ENCODE measurements at regions not wholly inside any gene's neighbourhood (a gene's known extent, or its start where the extent isn't known, plus 50 kb on each side); places are given as distances from the start of the nearest gene placed in this dataset.

GRCh38 chr11:122355968-122356367, 240.0 kb upstream of the BLID start:
- DNase-seq (ENCODE audit: low read depth in 4 of 4, low spot score in 3 of 4), result no peak

GRCh38 chr11:122354025-122354697, 238.1 kb upstream of the BLID start:
- DNase-seq (ENCODE audit: low read depth in 4 of 4, low spot score in 3 of 4), result no peak

GRCh38 chr11:122353561-122353960, 237.5 kb upstream of the BLID start:
- DNase-seq (ENCODE audit: low read depth in 4 of 4, low spot score in 3 of 4), result no peak

- DNase-seq (ENCODE audit: low read depth in 4 of 4, low spot score in 3 of 4), result no peak
Observed at GRCh38 chr11:122348659-122349409, 232.8 kb upstream of the BLID start.

- no peak for DNase-seq (ENCODE audit: low read depth in 4 of 4, low spot score in 3 of 4)
Observed at GRCh38 chr11:122346006-122346405, 230.0 kb upstream of the BLID start.

- no peak for DNase-seq (ENCODE audit: low read depth in 4 of 4, low spot score in 3 of 4)
Observed at GRCh38 chr11:122345586-122345985, 229.6 kb upstream of the BLID start.

- no peak for DNase-seq (ENCODE audit: low read depth in 4 of 4, low spot score in 3 of 4)
Observed at GRCh38 chr11:122344215-122344614, 228.2 kb upstream of the BLID start.

GRCh38 chr11:122343210-122343609, 227.2 kb upstream of the BLID start:
- DNase-seq (ENCODE audit: low read depth in 4 of 4, low spot score in 3 of 4), result no peak

GRCh38 chr11:122342089-122342744, 226.2 kb upstream of the BLID start:
- DNase-seq (ENCODE audit: low read depth in 4 of 4, low spot score in 3 of 4), result no peak

- no peak for DNase-seq (ENCODE audit: low read depth in 4 of 4, low spot score in 3 of 4)
Observed at GRCh38 chr11:122341477-122341876, 225.5 kb upstream of the BLID start.

GRCh38 chr11:122340607-122341290, 224.7 kb upstream of the BLID start:
- no peak for DNase-seq (ENCODE audit: low read depth in 4 of 4, low spot score in 3 of 4)

GRCh38 chr11:122339436-122340060, 223.5 kb upstream of the BLID start:
- DNase-seq (ENCODE audit: low read depth in 4 of 4, low spot score in 3 of 4), result no peak

- DNase-seq (ENCODE audit: low read depth in 4 of 4, low spot score in 3 of 4), result no peak
Observed at GRCh38 chr11:122337704-122338103, 221.7 kb upstream of the BLID start.

- no peak for DNase-seq (ENCODE audit: low read depth in 4 of 4, low spot score in 3 of 4)
Observed at GRCh38 chr11:122337241-122337640, 221.2 kb upstream of the BLID start.

GRCh38 chr11:122336706-122337105, 220.7 kb upstream of the BLID start:
- no peak for DNase-seq (ENCODE audit: low read depth in 4 of 4, low spot score in 3 of 4)

GRCh38 chr11:122334546-122335339, 218.7 kb upstream of the BLID start:
- no peak for DNase-seq (ENCODE audit: low read depth in 4 of 4, low spot score in 3 of 4)

GRCh38 chr11:122333467-122333866, 217.5 kb upstream of the BLID start:
- no peak for DNase-seq (ENCODE audit: low read depth in 4 of 4, low spot score in 3 of 4)

- no peak for DNase-seq (ENCODE audit: low read depth in 4 of 4, low spot score in 3 of 4)
Observed at GRCh38 chr11:122331079-122331478, 215.1 kb upstream of the BLID start.

GRCh38 chr11:122330279-122330965, 214.4 kb upstream of the BLID start:
- DNase-seq (ENCODE audit: low read depth in 4 of 4, low spot score in 3 of 4), result no peak

Data from right renal pelvis (tissue), 4 donors.